Stimulated activated CD8-positive, alpha-beta memory T cell treated with anti-CD3 and anti-CD28 coated beads, Interleukin-7, amount 100 ng/mL, for 48 hours (primary cell): ENCODE measurements at regions not wholly inside any gene's neighbourhood (a gene's known extent, or its start where the extent isn't known, plus 50 kb on each side); places are given as distances from the start of the nearest gene placed in this dataset.

Source experiments
- DNase-seq, 2 donors: peaks; one replicate each; pipeline ENCODE4 v3.0.0-alpha.2; 2020; ENCODE audit warnings: low read depth in 1 of 2; ENCODE audit errors: extremely low read depth in 1 of 2

DNA sequence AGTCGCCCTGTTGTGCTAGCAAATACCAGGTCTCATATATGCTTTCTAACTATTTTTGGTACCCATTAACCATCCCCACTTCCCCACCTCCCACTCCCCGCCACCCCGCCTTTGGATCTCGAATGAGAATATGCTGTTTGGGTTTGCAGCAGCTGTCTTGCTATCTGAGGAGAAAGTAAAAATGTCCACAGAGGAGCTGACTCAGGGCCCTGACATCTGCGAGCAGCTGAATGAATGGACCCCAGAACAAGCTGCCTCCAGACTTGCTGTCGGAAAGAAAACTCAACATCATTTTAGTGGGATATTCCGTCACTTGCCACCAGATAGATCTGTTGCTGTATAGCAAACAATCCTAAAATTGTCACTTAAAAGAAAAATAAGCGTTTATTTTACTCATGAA, 103.7 kb downstream of the LINC00237 start:
- DNase-seq = no peak

DNA sequence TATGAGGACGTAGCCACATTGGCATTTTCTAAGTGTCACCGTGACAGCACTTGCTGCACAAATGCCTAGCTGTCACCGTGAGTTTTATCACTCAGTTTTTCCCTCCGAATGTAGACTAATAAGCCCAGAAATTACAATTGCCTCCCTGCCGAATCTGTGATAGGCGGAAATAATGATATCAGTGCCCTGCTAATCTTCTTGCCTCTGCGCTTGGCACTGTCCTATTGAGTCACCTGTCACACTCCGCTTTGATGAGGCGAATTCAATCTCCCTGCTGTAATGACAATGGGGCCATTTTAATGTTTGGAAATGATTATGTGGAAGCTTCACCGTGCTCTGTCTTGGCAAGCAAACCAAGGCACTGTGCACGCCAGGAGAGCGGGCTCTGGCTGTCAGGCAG, 112.8 kb downstream of the LINC00237 start:
- DNase-seq = no peak

DNA sequence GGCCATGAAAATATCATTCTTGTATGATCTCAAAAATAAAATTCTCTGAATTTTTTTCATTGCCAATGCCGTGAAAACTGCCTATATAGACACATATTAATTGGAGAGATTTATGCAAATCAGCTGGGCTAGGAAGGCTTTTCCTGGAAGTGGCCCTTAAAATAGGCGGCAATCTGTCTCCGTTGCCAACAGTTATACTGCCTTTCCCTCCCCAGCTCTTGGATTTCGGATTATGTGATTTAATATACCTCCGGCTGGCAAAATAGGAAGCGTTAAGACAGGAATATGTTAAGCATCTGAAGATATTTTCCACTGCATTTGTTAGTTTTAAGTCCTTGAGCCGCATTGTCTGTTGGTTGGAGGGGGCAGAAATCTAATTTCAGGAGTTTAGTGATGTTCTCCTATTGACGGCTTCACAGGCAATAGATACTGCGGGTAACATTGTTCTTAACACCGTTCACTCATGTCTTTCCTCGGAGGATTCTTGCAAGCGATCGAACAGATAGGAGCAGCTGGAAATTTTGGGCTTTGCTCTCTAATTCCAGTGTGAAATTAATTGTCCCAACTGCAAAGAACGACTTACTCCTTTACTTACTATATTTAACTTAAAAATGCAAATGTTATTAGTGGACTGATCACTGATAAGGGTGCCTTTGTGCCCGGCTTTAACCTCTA, 113.3 kb downstream of the LINC00237 start:
- no peak for DNase-seq

DNA sequence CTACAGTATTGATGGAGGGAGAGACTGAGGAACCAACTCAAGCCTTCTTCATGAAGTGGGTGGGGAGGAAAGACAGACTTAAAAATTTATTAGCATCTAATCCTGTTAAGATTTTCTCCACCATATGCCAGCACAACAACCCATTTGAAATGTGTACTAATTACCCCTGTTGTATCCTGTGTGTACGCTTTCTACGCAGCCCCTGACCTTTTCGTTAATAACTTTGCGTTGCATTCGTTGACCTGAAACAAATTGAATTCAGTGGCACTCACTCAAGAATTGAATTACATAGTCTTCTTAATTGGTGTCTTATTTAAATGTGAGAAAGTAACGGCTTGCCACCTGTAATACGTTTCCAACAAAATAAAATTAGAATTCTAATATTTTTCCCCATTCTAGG, 113.9 kb downstream of the LINC00237 start:
- no peak for DNase-seq

DNA sequence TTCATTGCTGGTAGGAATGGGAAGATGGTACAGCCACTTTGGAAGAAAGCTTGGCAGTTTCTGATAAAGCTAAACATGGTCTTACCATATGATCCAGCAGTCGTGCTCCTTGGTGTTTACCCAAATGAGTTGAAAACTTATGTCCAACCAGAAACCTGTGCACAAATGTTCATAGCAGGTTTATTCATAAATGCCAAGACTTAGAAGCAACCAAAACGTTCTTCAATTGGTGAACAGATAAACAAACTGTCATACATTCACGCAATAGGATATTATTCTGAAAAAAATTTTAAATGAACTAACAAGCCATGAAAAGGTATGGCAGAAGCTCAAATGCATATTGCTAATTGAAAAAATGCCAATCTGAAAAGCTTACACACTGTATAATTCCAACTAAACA, 117.1 kb downstream of the LINC00237 start:
- DNase-seq = no peak

DNA sequence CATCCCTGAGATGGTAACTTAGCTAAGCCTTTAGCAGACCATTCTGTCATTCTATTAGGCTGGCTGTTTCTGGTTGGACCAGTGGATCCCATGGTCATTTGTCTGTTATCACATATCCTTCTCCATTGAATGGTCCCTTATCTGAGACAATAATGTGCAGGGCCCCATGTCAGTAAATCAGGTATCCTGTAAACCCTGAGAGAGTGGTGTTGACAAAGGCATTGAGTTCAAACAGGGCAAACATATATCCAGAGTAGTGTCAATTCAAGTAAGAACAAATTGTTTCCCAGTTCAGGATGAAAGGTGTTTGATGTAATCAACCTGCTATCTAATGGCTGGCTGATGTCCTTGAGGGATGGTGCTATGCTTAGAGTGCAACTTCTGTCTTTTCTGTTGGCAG, 126.2 kb downstream of the LINC00237 start:
- DNase-seq = no peak

DNA sequence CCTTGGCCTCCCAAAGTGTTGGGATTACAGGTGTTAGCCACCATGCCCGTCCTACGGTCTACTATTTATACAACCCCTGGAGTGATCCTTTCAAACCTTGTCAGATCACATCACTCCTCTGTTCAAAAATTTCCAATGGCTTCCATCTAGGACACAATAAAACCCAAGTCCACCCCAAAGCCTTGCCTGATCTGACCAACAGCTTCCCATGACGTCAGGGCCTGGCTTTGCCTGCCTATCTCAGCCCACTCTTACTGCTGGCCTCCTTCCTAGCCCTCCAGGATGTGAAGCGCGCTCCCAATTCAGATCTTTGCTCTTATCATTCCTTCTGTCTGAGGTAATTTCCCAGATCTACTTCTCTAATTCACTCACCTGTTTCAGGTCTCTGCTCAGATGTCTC, 128.4 kb downstream of the LINC00237 start:
- no peak for DNase-seq

DNA sequence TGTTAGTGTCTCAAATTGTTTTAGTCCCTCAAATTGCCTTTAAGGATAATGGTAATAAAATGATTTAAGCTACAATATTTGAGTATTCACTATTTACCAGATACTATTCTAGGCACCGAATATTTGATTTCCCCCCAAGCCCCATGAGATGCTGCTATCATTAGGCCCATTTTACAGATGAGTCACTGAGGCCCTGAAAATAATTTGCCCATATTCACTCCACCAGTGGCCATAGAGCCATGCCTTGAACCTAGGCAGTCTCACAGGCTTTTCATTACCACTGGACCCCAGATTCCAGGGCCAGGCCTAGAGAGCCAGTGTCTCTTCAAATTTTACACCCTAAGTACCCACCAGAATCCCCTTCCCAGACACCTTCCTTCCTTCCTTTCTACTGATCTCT, 133.7 kb downstream of the LINC00237 start:
- DNase-seq = no peak

DNA sequence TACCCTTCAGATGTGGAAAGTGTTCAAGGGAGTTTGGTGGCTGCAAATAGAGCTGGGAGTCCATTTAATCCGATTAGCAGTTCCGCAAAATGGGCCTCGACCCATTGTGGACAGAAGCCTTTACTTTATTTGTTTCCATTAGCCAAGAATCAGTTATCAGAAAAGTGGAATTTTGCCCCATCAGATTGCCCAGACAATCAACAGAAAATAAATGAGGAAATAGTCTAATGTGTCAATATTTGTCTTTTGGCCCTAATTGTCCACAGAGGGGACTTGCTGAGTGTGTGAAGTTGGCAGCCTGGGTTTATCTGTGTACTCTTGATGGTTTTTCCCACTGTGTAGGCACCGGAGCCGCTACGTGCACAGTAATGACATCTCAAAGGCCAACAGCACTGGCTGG, 134.3 kb downstream of the LINC00237 start:
- no peak for DNase-seq

DNA sequence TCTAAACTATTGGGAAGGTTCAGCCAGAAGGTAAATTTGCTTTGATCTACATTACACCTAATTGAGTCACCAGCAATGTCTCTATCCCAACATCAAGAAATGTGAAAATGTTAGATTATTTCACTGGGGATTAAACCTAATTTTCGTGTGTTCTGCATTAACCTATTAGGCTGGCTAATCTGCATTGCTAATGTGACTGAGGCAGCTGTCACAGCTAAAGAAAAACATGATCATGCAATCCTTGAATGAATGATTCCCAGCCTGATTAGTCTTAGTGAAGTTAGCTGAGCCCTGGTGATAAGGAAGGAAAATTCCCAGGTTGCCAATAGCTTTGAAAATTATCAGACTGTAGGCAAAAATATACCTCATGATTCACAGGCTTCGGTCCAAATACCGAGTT, 135.3 kb downstream of the LINC00237 start:
- no peak for DNase-seq

DNA sequence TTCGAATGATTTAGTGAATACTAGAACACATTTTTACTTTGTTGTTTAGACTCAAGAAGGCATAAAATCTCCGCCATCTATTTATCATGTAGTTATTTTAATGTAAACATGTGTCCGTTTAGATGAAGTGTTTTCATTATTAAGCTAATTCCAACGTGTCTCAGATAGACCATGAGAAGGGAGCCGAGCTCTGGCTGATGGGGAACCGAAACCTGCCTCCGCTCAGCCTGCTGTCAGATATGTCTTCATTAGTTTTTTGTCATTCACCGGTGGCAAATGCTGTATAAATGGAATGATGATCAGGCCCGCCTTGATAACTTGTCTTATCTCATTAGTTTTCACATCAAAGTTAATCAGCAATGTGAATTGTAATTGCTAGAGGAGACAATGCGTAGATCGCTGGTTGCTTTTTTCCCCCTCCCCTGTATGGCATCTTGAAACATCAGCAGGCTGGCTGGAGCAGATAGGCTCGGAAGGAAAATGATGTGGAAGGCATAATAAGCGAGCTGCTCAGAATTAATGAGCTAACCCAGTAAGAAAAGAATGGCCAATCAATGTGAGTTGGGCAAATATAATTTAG, 136.4 kb downstream of the LINC00237 start:
- DNase-seq = no peak

DNA sequence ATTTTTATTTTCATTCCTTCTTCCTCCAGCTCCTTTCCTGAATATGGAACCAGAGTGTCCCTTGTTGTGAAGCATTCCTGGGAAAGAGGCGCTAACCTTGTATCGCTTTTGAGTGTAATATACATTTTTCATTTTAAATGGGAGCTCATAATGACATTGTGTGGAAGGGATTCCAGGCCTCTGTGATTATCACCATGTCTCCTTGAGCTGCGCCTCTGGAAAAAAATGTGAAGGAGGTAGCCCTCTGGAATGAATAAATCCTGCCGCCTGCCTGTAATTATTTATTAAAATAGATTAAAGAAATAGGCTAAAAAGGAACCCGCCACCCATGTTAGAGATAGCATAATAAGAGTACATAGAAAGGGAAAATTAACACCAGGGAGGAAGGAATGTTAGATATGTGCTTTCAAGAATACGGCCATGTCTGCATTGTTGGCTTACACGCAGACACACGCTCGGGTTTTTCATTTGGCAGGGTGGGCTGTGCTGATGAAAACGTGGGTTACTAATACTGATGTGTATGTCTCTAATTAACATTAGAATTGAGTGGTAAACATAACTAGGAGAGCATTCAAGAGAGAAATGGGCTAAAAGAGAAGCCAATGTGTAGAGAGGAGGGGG, 138.5 kb downstream of the LINC00237 start:
- no peak for DNase-seq

DNA sequence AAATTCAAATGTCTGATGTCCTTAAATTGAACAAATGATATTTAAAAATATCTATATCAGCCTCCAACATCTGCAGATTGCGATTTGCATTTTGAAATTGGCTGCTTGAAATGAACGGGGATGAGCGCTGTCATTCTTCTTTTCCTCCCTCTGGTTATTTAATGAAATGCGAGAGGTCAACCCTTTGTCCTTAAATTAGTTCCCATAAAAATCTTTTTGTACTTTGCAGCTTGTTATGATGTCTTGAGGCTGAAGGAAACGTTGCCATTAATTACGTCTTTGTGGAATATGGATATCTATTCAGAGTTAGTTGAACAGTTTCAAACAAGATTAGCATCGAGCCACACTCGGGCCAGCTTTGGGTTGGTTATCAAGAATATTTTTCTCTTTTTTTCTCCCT, 140.0 kb downstream of the LINC00237 start:
- DNase-seq = no peak

DNA sequence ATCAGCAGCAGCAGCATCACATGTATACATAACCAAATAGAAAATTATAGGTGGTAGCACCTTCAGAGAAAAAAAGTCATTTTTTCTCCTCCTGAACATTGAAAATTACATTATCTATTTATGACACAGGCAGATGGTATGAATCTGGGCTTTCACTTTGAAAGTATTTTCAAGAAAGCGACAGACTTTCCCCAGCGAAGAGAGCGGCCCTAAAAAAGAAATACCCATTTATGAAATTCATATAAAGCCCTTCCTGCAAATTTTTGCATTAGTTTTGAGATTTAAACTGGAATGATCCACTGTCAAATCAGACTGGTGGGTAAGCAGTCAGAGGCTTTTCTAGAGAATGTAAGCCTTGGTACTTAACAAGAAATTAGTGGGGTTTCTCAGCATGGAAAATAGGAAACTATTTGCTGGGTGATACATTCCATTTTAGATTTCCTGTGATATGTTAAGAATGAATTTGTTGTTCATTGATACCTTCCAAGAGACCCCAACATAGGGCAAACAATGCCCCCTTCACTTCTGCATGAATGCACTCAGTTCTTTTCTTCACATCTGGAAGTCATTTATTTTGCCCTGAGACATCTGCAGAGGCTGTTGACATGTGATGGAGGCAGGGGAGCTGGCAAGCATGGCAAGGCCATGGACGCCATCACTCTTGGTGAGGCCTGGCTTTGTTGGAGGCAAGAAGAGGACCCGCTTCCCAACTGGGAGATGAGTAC, 147.0 kb downstream of the LINC00237 start:
- no peak for DNase-seq

DNA sequence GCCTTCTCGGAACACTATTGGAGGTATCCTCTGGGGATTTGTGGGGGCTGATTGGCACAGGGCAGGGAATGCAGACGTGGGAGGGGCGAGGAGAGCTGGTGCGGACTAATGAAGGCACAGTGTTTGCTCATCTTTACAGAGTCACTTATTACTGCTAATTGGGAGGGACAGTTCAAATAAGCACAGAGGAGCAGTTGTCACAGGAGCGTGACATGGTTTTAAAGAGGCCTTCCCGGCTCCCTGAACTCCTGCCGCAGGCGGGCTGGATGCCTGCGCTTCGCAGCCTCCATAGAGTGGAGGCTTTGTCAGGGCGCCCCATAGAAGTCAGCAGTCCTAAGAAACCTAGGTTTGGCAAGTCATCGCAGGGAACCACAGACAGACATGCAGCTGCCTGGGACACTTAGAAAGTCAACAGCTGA, 149.6 kb downstream of the LINC00237 start:
- no peak for DNase-seq

DNA sequence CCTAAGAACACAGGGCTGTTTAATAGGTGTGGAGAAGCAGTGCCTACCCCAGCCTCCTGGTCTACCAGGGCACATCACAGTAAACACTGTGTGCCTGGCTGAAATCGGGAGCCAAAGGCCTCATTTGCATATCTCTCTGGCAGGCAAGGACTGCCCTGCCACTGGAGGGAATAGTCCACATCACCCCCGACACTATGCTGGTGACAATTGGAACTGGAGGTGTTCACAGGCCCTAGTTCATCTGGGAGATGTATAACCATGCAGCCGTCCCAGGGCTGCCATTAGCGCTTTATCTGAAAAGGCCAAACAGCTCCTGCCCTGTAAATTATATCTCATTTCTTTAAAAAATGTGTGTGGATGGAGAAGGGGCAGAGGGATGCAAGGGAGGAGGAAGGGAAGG, 150.3 kb downstream of the LINC00237 start:
- DNase-seq = no peak

DNA sequence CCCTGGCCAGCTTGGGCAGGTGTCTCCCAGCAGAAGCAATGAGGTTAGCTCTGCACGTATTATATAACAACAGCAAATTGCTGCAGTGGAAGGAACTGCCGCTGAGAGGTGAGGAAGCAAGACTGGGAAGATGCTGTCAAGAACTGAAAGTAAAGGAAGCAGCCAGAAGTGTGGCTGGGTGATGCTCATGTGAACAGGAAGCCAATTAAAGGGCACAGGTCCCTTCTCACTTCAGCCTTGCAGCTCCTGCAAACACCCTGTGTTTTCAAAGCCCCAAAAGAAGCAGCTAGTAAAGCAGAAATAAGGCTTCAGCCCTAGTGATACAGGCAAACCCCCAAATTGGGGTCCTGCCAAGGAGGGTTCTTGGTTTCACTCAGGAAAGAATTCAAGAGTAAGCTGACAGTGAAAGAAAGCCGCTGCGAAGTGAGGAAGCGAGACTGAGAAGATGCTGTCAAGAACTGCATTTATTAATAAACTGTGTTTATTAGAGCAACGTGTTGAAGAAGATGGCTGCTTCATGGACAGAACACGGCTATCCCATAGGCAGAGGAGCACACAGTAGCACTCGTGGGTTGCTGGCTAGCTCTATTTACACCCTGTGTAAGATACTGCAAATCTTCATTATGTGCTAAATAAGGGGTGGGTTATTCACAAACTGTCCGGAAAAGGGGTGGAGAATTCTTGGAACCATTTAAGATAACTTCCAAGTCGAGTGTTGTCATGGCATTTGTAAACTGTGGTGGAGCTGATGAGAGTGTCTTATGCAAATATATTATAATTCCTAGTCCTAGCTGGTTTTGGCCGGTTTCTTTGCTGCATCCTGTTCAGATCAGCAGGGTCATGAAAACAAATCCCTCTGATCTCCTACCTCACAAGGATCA, 152.2 kb downstream of the LINC00237 start:
- DNase-seq = no peak

DNA sequence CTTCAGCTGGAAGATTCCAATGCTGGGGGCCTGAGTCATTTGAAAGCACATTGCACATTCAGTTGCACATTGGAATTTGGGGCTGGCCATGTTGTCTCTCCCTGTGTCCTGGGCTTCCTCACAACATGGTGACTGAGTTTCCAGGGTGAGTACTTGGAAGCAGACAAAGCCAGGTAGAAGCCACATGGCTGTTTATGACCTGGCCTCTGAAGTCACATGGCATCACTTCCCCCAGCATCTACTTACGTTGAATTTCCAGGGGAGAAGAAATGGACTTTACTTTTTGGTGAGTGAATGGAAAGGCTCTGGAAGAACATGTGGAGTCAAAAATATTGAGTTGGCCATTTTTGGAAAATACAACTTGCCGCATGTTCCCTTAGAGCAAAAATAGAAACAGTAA, 155.5 kb downstream of the LINC00237 start:
- DNase-seq = no peak

DNA sequence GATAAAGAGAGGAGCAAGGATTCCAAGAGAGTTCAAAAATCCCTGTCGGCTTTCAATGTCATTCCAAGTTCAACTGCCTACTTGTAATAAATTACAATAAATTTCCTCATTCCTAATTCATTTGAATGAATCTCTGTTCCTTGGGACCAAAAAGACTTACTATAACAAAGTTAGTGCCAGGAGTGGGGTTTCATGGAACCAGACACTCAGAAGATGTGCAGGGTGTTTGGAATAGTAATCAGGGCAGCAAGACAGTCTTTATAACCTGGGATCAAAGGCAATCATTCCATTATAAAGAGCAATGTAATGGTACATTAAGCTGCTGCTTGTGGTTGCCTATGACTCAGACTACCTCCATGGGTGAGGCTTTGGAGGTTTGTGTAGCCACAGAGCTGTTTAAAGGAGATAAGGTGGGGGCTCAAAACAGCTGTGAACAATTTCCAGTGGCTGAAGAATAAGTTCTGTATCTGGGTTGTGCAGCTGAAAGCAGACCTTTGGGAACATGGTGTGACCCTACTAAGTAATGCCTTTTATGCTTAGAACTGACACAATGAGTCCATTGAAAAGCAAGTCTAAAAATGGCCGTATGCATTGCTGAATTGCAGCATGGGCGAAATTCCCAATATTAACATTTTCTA, 159.9 kb downstream of the LINC00237 start:
- DNase-seq = no peak

DNA sequence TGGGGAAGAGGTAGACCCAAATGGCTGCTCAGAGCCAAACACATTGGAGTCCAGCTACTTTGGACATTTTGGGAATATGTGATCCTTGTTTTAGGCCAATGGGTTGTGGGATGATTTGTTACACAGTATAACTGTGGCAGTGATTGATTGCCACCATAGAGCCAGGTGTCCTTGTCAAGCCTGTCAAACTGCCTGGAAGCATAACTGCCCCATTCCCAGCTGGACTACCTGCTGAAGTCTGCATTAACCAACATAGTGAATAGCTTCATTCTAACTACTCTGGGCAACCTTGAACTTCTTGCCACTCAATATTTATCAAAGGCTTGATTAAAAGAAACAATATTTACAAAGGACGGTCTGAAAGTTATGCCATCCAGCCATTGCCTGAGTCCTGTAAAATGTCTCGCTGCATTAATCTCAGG, 164.7 kb downstream of the LINC00237 start:
- no peak for DNase-seq
